ENCODE measurements at regions not wholly inside any gene's neighbourhood (a gene's known extent, or its start where the extent isn't known, plus 50 kb on each side); places are given as distances from the start of the nearest gene placed in this dataset.
A peak's percentile ranks its signal among the peaks of the same experiment; 100 is the strongest.

DNA sequence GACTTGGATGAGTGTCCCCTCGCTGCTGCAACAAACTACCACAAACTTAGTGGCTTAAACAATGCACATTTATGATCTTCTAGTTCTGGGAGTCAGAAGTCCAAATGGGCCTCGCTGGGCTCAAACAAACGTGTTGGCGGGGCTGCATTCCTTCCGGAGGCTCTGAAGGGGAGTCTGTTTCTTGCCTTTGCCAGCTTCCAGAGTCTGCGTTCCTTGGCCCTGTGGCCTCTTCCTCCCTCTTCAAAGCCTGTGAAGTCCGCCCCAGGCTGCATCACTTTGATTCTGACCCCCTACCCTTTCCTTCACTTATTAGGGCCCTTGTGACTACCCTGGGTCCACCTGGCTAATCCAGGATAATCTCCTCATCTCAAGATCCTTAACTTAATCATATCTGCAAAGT lies 80.3 kb upstream of the NECTIN1 start:
- DNase-seq = no peak

- no peak for DNase-seq
Measured at GRCh38 chr11:119808407-119809185, 79.6 kb upstream of the NECTIN1 start.

- no peak for DNase-seq
Measured at GRCh38 chr11:119807841-119808240, 78.8 kb upstream of the NECTIN1 start.

DNA sequence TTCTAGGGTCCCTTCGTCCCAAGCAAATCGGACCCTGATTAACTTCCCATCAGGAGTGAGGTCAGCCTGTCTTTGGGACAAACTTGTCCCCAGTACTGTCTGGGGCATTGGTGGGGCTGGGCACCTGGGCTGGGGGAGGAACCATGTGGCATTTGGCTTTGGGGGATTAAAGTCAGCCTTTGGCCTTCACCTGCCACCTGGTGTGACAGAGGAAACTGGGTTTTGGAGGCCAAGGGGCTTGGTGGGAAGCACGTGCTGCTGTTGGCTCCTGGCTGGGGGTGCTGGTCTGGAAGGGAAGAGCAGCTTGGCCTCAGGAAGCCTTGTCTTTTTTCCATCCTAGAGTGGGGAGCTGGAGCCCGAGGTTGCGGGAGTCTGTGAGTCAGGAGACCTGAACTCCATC lies 78.4 kb upstream of the NECTIN1 start:
- DNase-seq = no peak

DNA sequence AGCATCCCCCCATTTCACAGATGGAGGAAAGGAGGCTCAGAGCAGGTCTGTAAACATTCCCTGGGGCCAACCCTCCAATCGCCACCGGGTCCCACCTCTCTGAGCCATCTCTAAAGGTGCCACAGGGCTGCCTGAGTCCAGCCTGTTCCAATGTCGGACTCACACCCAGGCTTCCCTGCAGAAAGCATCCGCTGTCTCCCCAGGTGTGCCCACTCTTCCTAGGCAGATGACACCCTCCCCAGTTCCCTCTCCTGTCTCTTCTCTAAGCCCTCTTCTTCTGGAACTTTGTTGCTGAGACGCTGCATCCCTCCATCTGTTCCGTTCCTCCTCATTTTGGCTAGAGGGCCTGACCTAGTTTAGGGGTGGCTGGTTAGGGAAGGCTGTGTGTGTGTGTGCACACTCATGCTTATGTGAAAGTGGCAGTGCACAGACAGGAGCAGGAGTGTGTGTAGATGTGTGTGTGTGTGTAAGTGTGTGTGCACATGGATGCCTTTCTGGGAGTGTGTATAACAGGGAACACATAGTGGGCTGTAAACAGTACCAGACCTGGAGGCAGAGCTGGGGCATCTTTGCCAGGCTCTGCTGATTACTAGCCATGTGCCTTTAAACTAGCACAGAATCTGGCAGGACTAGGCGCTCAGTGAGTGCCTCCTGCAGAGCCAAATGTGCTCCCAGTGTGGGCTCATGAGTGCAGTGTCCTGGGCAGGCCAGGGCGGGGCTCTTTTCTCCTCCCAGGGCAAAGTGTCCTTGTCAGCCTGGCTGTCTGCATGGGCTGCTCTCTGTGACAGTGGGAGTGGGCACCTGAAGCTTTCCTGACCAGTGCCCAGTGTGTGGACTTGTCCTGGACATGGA lies 77.3 kb upstream of the NECTIN1 start:
- no peak for DNase-seq

- DNase-seq = no peak
Measured at GRCh38 chr11:119805663-119806062, 76.7 kb upstream of the NECTIN1 start.

- DNase-seq = no peak
Measured at GRCh38 chr11:119804698-119805097, 75.7 kb upstream of the NECTIN1 start.

DNA sequence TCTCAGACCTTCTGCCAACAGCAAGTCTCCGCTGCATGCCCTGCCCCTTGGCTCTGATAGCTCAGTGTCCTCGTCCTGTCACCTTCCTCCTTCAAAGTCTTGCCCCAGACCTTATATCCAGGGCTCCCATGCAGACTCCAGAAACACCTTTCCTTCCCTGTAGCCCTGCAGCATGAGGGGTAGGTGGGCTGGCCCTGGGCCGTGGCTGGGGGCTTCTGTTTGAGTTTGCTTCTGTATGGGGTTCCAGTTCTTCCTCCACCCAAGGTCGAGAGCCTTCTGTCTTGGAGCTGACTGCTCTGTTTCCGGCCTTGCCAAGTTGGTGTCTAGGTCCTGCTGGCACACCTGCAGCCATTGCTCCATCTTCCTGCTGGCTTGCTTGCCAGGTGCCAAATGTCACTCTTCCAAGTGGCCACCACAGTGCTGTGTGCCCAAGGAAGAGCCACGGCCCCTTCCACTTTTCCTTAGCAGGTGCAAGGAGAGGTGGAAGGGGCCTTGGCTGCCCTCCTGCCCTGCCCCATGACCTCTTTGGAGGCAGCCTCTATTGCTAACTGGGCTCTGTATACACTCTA lies 74.8 kb upstream of the NECTIN1 start:
- no peak for DNase-seq

- no peak for DNase-seq
Measured at GRCh38 chr11:119803139-119803538, 74.1 kb upstream of the NECTIN1 start.

GRCh38 chr11:119802670-119803069 lies 73.7 kb upstream of the NECTIN1 start:
- no peak for DNase-seq

GRCh38 chr11:119800619-119801018 lies 71.6 kb upstream of the NECTIN1 start:
- no peak for DNase-seq

GRCh38 chr11:119800171-119800570 lies 71.2 kb upstream of the NECTIN1 start:
- no peak for DNase-seq

GRCh38 chr11:119798656-119799055 lies 69.7 kb upstream of the NECTIN1 start:
- no peak for DNase-seq

- DNase-seq = no peak
Measured at GRCh38 chr11:119797736-119798135, 68.7 kb upstream of the NECTIN1 start.

GRCh38 chr11:119797123-119797611 lies 68.2 kb upstream of the NECTIN1 start:
- no peak for DNase-seq

DNA sequence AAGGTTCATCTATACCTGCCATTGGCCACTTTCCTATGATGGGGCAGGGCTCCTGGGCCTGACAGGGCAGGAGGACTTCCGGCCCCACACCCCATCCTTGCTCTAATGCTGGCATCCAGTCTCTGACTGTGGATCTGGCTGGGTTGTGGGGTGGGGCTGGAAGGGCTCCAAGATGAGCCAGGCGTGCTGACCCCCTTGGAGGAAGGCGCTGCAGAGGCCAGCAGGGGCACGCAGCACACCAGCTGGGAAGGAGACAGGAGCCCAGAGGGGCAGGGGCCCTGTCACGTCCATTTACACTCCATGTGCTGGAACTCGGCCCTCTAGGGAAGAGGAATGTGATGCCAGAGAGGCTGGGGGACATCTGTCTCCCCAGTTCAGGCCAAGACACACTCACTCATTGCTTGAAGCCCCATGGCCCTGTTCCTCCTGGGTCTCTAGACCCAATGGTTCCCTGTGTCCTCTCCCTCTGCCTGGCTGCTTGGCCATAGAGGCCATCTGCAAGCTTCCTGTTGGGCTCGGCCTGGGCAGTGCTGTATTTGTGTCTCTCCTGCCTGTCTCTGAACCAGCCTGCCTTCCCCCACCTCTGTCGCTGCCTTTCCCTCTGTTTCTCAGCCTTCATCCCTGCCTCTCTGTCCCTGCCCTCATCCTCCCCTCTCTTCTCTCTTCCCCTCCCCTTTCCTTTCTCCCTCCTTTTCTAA lies 67.5 kb upstream of the NECTIN1 start:
- DNase-seq = no peak

DNA sequence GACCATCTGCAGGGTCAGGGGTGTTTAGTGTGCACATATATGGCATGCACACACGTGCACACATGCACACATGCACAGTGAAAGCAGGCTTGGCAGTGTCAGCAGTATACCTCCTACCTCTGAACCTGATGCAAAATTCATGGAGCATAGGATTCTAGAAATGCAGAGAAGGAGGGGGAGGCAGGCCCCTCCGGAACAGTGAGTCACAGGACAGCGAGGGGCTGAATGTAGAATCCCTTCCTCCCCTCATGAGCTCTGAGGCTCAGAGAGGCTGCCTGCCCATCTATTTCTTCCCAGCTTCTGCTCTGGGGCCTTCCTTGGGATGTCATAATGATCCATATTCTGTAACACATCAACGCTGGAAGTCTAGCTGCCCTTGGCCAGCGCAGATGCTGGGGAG lies 66.7 kb upstream of the NECTIN1 start:
- DNase-seq = no peak

GRCh38 chr11:119795231-119795630 lies 66.2 kb upstream of the NECTIN1 start:
- DNase-seq = peak; percentile 19

GRCh38 chr11:119794756-119795155 lies 65.8 kb upstream of the NECTIN1 start:
- DNase-seq = no peak

DNA sequence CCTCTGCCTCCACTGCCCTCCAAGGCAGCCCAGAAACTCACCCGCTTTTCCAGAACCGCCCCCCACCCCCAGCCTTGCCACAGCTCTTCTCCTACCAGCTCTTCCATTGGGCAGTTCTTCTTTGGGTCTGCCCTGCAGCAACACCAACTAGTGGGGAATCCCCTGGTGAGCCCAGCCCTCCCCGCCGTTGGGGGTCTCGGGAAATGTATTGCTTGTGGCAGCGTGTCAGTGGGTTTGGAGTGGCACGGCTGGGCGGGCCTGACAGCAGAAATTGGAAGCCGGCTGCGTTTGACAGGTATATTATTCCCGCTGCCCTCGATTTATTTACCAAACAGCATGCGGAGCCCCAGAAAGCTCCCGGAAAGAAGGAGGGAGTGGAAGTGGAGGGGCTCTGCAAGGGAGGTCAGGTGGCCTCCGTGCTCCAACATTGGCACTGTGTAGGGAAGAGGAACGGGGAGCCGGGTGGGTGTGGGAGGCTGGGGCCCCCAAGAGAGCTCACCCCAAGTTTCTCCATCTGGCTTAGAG lies 65.2 kb upstream of the NECTIN1 start:
- DNase-seq = no peak

DNA sequence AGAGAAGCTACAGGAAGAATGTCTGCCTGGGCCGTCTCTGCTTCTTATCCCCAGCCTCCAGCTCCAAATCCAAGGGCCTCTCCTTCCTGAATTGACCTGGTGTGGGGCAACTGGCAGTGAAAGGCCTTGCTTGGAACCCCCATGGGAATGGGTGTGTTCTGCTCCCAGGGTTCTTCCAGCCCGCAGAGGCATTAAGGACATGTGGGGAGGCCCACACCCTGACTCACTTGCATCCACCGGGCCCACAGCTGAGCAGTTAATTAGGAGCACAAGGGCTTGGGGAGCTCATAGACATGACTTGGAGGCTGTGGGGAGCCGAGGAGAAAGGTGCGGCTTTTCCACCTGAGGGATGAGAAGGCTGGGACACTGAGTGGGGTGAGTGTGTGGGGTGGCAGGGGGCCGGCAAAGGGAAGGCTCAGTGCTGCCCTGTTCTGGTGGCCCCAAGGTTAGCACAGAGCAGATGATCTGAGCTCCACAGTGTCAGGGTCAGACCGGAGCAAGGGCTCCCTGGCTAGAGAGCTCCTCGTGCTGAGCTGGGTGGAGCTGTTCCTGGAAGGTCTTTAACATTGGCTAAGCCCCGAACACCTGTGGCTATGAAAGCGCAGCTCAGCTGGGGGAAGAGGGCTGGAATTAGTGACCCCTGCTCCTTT lies 64.5 kb upstream of the NECTIN1 start:
- DNase-seq = no peak

DNA sequence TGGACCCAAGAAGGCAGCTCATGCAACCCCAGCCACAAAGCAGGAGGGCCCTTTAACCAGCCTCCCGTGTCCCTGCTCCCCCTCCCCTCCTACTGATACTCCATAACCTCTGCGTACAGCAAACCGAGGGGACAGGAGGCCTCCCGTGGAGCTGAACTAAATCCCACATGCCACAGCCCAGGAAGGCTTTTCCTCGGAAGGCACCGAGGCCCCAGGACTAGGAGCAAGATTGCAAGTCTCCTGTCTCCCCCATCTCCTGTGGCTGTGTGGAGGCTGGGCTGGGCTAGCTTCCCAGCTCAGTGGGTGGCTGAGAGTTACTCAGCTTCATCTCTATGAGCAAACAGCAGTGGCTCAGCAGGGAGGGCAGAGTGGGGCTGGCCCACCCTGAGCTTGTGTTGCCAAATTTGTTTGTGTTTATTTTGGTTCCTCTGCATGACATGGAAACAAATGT lies 62.7 kb upstream of the NECTIN1 start:
- no peak for DNase-seq

Data from hindlimb muscle (tissue), 1 donor.